ENCODE measurements at regions not wholly inside any gene's neighbourhood (a gene's known extent, or its start where the extent isn't known, plus 50 kb on each side); places are given as distances from the start of the nearest gene placed in this dataset.

- H3K23ac ChIP-seq (ENCODE audit: insufficient read length, low read depth, low read length) = no peak overlapping the region
- WGBS (ENCODE audit: extremely low coverage, insufficient read length, low lambda C conversion rate) = no CpG with 5 or more reads among the region's 28 CpGs
- no peak overlapping the region for H2BK15ac ChIP-seq (ENCODE audit: low read depth, low read length)
- Mint-ChIP-seq H3K4me3 (no peak overlapping the region), H3K27me3 (ENCODE audit: low read depth) (peaks cover 22% of the 10 kb centered on the region), H3K27ac (no peak overlapping the region), H3K4me1 (peaks cover 5 to 7% of the 10 kb centered on the region in 2 experiments; a peak in 3 of 4 replicates), H3K36me3 (ENCODE audit: insufficient read depth in 1 of 3, low read depth in 3 of 3) (peaks cover 2 to 5% (median 3%) of the 10 kb centered on the region in 3 experiments; a peak in 4 of 7 replicates), H3K9me3 (peaks cover 7 to 9% of the 10 kb centered on the region in 2 experiments)
- no peak overlapping the region for H4K8ac ChIP-seq (replicated peaks; ENCODE audit: insufficient read length, low read depth, low read length)
- H2BK12ac ChIP-seq (ENCODE audit: insufficient read length, low read depth, low read length) = no peak overlapping the region
- H3K14ac ChIP-seq (ENCODE audit: insufficient read depth, low read length) = no peak overlapping the region
- no peak overlapping the region for H4K91ac ChIP-seq (ENCODE audit: insufficient read length, low read depth, low read length)
- no peak overlapping the region for H3K18ac ChIP-seq (ENCODE audit: insufficient read length, low read depth, low read length)
- no peaks in the 10 kb centered on the region for H3K79me1 ChIP-seq (ENCODE audit: insufficient read depth, low read depth, low read length, poor library complexity, severe bottlenecking)
- H2AFZ ChIP-seq (ENCODE audit: low read length) = no peak overlapping the region
- no peaks in the 10 kb centered on the region for H3K79me2 ChIP-seq (ENCODE audit: insufficient read depth, low read length)
- no peak overlapping the region for H3T11ph ChIP-seq (ENCODE audit: low read length)
- H3K4me1 ChIP-seq (ENCODE audit: insufficient read depth, low read length) = no peaks in the 10 kb centered on the region
- H3K4ac ChIP-seq (ENCODE audit: low read depth, low read length) = no peak overlapping the region
- no peak overlapping the region for H3K4me2 ChIP-seq (ENCODE audit: insufficient read depth, insufficient read length, low read length)
- DNase-seq = no peak
- H4K5ac ChIP-seq (ENCODE audit: insufficient read length, low read depth, low read length) = no peak overlapping the region
- H3K27ac ChIP-seq (ENCODE audit: insufficient read length, low read depth, low read length) = no peak overlapping the region
- H3K27me3 ChIP-seq (ENCODE audit: insufficient read depth, low read length) = no peaks in the 10 kb centered on the region
- no peak overlapping the region for H2BK20ac ChIP-seq (ENCODE audit: low read depth, low read length, poor library complexity, severe bottlenecking)
- TF ChIP-seq CTCF (conservative IDR thresholded peaks at IDR 0.05) = no peak
- H4K20me1 ChIP-seq (ENCODE audit: control insufficient read depth, insufficient read depth, insufficient read length) = no peaks in the 10 kb centered on the region
- no peak overlapping the region for H2BK5ac ChIP-seq (ENCODE audit: insufficient read length, low read length)
- no peaks in the 10 kb centered on the region for H3K9me3 ChIP-seq (ENCODE audit: control insufficient read depth, low read depth, low read length)
- no peak overlapping the region for H2BK120ac ChIP-seq (ENCODE audit: low read depth, low read length, poor library complexity, severe bottlenecking)
- H3K56ac ChIP-seq (ENCODE audit: insufficient read length, low read depth, low read length) = no peak overlapping the region
- no peak overlapping the region for H2AK5ac ChIP-seq (ENCODE audit: insufficient read length, low read length)
- no peaks in the 10 kb centered on the region for H3K23me2 ChIP-seq (ENCODE audit: insufficient read length, low read depth, low read length, poor library complexity, severe bottlenecking)
- no peak overlapping the region for H3K9ac ChIP-seq (ENCODE audit: extremely low read depth, insufficient read length, low read length)
Measured at GRCh38 chr3:127350172-127351050, 62.6 kb upstream of the PRR20G start.
